ENCODE measurements at regions not wholly inside any gene's neighbourhood (a gene's known extent, or its start where the extent isn't known, plus 50 kb on each side); places are given as distances from the start of the nearest gene placed in this dataset.
"Not testable (repeated sequence)": the region's sequence is repeated elsewhere in the genome, so short reads cannot be mapped to it uniquely, and the experiment has no call there.

GRCh38 chr3:194867270-194867983, 181.7 kb downstream of the FAM43A start:
- DNase-seq = no peak

DNA sequence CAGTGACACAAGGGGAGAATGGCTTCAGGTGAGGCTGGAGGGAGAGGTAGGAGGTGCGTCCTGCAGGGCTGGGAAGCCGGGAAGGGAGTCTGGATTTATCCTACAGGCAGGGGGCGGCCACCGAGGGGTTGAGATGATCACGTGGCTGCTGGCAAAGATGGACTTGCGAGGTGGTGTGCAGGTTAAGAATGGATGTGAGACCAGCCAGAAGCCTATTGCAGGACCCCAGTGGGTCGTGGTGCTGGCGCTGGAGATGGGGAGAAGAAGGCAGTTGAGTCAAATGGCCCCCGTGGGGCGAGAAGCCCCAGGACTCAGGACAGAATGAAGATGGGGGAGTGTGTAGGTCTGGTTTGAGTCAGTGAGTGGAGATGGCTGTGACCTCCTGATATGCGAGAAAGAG, 183.1 kb downstream of the FAM43A start:
- DNase-seq = no peak

GRCh38 chr3:194869482-194870169, 183.9 kb downstream of the FAM43A start:
- no peak for DNase-seq

DNA sequence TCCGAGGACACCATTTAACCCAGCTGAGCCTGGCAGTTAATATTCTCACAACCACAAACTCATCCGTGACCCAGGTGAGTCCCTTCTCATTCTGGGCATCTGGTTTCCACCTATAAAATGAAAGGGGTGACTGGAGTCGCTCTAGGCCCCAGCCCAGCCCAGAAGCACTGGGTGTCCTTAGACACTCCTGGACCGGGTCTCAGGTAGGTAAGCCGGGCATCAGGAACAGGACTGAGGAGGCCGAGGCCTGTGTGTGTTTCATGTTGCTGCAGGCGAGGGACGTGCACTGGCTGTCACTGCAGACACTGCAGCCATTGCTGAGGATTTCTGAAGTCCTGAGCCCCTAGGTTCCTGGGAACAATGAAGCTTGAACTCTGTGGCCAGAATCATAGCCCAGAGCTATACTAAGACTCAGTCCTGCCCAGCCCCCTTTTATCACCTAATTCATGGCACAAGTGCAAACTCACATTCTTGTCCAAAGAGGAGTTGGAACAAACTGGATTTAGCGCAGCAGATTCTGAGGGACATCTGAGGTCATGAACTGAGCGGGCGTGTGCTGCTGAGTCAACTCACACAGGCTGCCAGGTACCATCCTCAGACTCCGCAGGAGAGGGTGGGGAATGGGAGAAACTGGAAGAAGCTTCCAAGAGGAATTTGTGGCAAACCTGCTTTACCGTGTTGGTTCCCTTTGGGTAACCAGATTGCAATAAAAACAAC, 184.9 kb downstream of the FAM43A start:
- no peak for DNase-seq

GRCh38 chr3:194871143-194871863, 185.6 kb downstream of the FAM43A start:
- no peak for DNase-seq

GRCh38 chr3:194871864-194872668, 186.4 kb downstream of the FAM43A start:
- no peak for DNase-seq

DNA sequence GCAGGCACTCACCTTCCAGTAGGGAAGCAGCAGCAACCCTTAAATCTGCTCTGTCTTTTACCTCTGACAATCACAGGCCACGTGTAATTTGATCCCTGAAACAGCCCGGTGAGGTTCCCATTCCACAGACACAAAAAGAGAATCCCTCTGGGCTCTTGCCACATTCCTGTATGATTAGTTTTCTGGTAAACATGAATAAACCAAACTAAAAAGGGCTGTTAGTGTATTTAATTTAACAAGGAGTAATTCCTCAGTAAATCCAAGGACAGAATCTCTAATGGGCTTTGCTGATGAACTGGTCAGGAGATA, 186.9 kb downstream of the FAM43A start:
- DNase-seq = no peak

DNA sequence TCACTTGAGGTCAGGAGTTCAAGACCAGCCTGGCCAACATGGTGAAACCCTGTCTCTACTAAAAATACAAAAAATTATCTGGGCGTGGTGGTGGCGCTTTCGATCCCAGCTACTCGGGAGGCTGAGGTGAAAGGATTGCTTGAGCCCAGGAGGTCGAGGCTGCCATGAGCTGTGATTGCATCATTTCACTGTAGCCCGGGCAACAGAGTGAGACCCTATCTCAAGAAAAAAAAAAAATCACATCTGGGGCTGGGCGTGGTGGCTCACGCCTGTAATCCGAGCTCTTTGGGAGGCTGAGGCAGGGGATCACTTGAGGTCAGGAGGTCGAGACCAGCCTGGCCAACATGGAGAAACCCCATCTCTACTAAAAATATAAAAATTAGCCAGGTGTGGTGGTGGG, 187.8 kb downstream of the FAM43A start:
- DNase-seq = not testable (repeated sequence)

- DNase-seq = no peak
Measured at GRCh38 chr3:194874206-194874605, 188.5 kb downstream of the FAM43A start.

- DNase-seq = no peak
Measured at GRCh38 chr3:194874783-194875182, 189.1 kb downstream of the FAM43A start.

DNA sequence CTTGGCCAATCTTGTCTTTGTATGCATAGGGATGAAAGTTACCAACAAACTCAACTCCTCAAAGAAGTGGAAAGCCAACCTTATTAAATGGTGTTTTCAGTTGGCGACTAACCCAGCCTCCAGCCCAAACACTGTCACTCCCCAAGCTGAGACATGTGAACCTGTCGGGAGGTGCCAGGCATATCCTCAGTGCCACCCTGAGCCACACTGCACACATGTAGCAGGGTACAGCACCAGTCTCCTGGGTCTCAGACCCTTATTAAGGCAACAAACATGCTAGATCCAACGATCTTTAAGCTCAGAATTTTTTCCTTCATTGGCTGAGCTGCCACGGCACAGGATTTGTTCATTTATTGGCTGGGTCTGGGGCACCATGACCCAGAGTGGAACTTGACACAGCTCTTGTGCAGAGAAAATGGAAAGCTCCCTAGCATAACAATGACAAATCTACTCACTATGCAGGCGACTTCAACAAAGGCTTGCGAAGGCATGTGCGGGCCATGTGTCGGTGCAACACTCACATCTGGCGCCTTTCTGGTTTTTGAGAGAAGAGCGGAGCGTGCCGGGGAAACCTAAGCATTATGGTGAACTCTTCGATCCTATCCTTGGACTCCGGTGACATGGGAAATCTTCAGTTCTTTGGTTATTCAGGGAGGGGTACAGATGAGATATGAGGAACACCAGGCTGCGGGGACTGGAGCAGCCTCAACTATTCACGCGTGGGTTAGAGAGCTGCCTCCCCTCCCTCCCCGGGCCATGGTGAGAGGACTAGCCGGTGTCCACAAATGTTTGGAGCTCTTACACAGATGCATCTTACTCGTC, 190.1 kb downstream of the FAM43A start:
- no peak for DNase-seq

GRCh38 chr3:194876403-194877095, 190.9 kb downstream of the FAM43A start:
- no peak for DNase-seq

DNA sequence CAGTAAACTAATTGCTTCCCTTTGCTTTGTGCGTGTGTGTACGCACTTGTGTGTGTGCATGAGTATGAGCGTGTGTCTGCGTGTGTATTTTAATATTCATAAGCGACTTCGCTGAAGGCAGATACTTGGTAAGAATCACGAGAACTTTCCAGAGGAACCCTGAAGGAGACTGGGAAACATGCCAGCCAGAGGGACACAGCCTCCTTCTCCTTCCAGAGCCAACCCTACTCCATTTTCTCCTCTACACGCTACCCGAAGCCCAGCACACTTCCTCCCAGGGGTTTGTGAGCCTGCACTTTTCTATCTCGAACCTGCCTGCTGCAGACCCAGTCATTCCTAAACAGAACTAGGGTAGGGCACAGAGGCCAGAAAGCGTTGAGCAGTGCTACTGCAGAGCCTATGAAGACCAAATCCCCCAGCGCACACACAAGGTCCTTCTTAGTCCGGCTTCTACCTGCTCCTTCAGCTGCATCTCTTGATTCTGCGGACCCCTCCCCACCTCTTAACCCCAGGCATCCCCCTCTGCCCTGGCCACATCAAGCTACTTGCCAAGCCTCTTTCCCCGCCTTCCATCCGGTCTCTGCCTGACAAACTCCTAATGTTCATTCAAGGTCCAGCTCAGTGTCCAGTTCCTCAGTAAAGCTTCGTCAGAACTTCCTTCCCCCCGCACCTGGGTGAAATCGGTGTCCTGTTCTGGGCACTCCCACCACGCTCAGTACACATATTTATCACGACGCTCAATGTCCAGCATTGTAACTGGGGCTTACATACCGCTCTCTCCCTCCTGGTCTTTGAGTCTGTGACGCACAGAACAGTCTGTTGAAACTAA, 191.8 kb downstream of the FAM43A start:
- no peak for DNase-seq

DNA sequence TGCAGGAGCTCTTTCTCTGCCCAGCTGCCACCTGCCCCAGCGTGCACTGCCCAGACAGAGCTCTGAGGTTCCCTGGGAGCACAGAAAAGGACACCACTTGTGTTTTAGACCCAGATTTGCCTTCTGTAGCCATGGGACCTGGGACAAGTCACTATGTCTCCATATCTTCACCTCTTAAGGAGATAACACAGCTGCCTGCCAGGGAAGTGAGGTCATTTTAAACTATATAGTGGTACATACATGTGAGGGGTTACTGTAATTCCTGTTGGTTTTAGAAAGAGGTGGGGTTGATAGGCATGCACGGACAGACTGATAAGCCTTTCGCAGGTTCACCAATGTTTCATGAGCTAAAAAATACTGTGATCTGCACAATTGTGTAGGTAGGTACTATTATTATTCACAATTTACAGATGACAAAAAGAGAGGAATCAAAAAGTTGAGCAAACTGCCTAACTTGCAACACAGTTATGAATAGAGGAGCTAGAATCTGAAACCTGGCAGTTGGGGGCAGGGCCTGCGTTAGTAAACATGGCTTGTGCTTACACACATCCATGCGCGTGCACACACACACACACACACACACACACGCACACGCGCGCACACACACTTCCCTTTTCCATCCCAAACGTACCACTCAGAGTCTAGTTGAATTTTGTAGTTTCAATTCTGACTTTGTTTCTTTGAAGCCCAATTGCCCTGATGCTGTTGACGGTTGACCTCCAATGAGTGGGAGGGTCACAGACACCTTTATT, 193.6 kb downstream of the FAM43A start:
- DNase-seq = no peak

DNA sequence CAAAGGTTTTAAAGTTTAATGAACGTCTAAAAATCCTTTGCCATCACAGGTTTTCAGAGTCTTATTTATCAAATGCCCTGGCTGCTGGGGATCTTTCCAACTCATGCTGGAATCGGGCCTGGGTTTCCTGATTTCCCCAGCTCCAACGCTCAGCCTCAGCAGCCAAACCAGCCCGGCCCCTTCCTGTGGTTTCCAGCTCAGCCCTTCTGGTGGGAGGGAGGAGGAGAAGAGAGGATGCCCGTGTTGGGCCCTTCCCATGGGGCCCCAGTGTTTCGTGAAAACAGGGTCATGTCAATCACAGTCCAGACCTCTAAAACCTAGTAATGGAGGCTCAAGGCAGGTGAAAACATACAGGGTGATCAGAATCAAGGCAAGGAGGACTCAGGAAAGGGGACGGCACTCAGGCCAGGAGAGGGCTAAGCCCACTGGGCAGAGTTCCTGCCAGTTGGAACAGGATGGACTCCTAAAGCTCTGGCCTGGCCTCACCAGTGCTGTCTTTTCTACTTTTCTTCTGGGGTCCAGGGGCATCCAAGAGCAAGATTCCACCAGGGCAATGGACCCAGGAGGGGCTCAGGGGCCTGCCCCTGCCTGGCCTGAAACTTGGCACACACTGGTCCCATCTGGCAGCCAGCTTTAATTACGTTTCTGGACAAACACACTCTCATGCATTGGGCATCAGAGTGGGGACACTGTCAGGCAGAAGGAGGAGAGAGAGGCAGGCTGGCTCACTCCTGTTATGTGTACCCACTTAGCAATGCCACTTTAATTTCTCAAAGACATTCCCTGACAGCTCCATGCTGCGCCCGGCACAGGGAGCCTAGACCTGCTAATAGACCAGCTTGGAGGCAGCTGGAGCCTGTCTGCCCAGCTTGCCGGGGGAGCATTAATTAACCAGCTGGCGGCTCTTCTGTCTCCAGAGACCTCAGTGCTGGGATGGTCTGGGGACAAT, 194.6 kb downstream of the FAM43A start:
- DNase-seq = no peak

- no peak for DNase-seq
Measured at GRCh38 chr3:194880940-194881925, 195.6 kb downstream of the FAM43A start.
